Activated T-cell treated with anti-CD3 and anti-CD28 coated beads, Interleukin-2, amount 50 U/mL, for 4 hours (primary cell): ENCODE measurements at regions not wholly inside any gene's neighbourhood (a gene's known extent, or its start where the extent isn't known, plus 50 kb on each side); places are given as distances from the start of the nearest gene placed in this dataset.

ENCODE experiments used
- ATAC-seq, 2 donors: fragments of 200-7000 bp; cut with Tn5 transposase; one replicate each; pipeline ENCODE4 v1.10.0; 2021
- DNase-seq: peaks from one replicate; pipeline ENCODE4 v3.0.0-alpha.2; 2020
- H3K27me3 Mint-ChIP-seq: one replicate; pipeline ENCODE4 v1.8.0; 2021; ENCODE audit warnings: low read depth, mixed read lengths
- H3K36me3 Mint-ChIP-seq: one replicate; pipeline ENCODE4 v1.8.0; 2022; ENCODE audit warnings: mixed read lengths; ENCODE audit not compliant: insufficient read depth
- H3K4me1 Mint-ChIP-seq: one replicate; pipeline ENCODE4 v1.8.0; 2021; ENCODE audit warnings: low read depth, mixed read lengths
- H3K4me3 Mint-ChIP-seq: one replicate; pipeline ENCODE4 v1.8.0; 2021; ENCODE audit warnings: mild to moderate bottlenecking, moderate library complexity, mixed read lengths
- H3K9me3 Mint-ChIP-seq: one replicate; pipeline ENCODE4 v1.8.0; 2021; ENCODE audit warnings: mixed read lengths

DNA sequence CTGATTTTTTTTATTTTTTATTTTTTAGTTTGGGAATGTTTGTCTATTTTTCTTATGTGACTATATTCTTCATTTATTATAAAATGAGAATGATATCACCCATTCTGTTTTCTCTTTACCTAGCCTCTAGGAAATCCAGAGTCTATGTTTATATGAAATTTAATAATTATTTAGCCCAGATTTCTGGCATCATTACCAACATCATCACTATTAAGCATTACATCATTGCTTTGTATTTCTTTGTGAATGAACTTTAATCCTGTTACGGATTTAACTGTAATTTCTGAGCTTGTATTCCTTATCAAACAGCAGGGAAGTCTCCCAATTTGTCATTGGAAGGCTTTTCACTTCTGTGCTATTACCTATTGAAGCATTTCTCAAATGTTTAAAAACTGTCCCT lies 72.7 kb upstream of the NOX3 start:
- DNase-seq (no peak), ATAC-seq (no peak)
- H3K4me3 Mint-ChIP-seq: no peak overlapping the region
- peaks cover 19% of the 10 kb centered on the region for H3K4me1 Mint-ChIP-seq
- no peaks in the 10 kb centered on the region for H3K27me3 Mint-ChIP-seq
- H3K36me3 Mint-ChIP-seq: no peaks in the 10 kb centered on the region
- peaks cover 4% of the 10 kb centered on the region for H3K9me3 Mint-ChIP-seq

DNA sequence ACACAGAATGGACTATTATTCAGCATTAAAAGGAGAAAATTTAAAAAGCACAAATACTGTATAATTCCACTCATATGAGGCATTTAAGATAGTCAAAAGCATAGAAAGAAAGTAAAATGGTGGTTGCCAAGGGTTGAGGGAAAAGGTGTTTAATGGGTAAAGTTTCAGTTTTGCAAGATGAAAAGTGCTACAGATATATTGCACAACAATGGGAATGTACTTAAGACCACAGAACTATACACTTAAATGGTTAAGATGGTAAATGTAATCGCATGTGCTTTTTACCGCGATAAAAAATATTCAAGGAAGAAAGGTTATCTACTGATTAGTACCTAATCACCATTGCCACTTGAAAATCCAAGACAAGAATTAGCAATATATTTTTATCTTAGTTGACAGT lies 71.8 kb upstream of the NOX3 start:
- no peak overlapping the region for H3K4me3 Mint-ChIP-seq
- H3K9me3 Mint-ChIP-seq: no peaks in the 10 kb centered on the region
- no peak for DNase-seq
- ATAC-seq: no peak
- no peaks in the 10 kb centered on the region for H3K36me3 Mint-ChIP-seq
- H3K27me3 Mint-ChIP-seq: no peaks in the 10 kb centered on the region
- peaks cover 19% of the 10 kb centered on the region for H3K4me1 Mint-ChIP-seq

DNA sequence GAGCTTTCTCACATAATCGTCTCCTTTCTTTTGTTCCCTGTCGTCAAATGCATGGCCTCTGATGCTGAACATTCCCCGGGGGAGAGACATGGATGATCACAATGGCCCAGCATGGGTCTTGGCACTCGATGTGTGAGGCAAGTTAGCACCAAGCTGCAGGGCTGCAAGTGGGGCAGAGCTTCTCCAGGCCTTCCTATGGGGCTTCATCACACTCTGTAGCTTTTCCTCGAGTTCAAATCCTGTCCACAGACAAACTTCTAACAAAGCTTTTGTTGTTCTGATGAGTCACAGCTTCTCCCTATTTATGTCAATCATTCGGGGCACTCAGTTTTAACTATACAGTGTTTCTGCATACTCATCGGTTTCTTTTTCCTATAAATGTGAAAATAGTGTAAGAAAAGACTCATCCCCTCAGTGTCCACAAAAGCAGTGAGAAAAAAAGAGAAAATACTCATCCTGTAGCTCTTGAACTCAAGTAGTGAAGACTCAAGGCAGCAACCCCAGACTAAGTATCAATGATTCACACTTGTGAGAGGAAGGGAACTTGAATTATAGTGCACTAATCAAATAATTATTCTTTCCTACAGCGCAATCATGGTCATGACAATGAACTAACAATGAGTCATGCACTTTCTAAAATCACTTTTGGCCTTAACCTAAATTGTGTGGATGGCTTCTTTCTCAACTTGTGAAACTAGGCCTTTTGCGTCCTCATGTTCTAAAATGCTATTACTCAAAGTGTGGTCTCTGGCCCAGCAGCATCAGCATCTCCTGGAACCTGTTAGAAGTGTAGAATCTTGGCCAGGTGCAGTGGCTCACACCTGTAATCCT lies 68.4 kb upstream of the NOX3 start:
- H3K36me3 Mint-ChIP-seq: no peaks in the 10 kb centered on the region
- H3K4me3 Mint-ChIP-seq: no peak overlapping the region
- H3K27me3 Mint-ChIP-seq: no peaks in the 10 kb centered on the region
- peak; percentile 90 to 94 for ATAC-seq
- H3K4me1 Mint-ChIP-seq: peaks cover 18% of the 10 kb centered on the region
- no peak for DNase-seq
- H3K9me3 Mint-ChIP-seq: no peaks in the 10 kb centered on the region

DNA sequence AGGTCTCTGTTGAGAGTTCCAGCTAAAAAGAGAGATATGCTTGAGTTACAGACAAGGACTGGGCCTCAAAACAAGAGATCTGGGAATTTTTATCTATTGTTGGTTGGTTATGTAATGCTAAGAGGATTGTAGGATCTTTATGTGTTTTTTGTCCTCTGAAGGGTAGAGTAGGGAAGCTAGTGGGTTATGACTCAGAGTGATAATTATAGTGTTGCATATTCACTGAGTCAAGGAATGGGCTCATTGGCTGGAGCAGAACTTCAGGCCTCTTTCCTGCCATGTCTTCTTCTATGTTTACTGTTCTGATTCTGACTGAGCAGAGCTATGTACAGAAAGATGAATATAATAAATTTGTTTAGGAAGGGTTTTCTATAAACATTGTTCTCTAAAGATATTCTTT lies 66.1 kb upstream of the NOX3 start:
- no peaks in the 10 kb centered on the region for H3K27me3 Mint-ChIP-seq
- no peak overlapping the region for H3K4me3 Mint-ChIP-seq
- H3K36me3 Mint-ChIP-seq: no peaks in the 10 kb centered on the region
- H3K9me3 Mint-ChIP-seq: no peaks in the 10 kb centered on the region
- DNase-seq: no peak
- no peak for ATAC-seq
- H3K4me1 Mint-ChIP-seq: peaks cover 12% of the 10 kb centered on the region

DNA sequence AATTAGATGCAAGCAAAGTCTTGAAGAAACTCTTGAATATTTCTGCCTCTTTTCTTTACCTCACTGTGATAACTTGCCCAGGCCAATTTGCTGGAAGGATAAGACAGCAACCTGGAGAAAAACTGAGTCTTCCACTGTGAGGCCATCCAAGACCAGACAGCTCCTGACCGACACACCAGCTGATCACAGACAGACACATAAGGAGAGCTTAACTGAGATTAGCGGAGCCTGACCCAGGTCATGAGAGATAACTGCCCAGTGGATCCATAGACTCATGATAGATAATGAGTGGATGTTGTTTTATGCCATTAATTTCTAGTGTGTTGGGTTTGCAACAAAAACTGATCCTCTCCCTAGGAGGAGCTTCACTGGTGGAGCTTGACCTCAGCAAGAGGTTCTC lies 64.4 kb upstream of the NOX3 start:
- ATAC-seq: no peak
- Mint-ChIP-seq H3K36me3 (no peaks in the 10 kb centered on the region), H3K4me1 (peaks cover 12% of the 10 kb centered on the region), H3K27me3 (peaks cover under 1% of the 10 kb centered on the region), H3K4me3 (no peak overlapping the region), H3K9me3 (no peaks in the 10 kb centered on the region)
- no peak for DNase-seq

DNA sequence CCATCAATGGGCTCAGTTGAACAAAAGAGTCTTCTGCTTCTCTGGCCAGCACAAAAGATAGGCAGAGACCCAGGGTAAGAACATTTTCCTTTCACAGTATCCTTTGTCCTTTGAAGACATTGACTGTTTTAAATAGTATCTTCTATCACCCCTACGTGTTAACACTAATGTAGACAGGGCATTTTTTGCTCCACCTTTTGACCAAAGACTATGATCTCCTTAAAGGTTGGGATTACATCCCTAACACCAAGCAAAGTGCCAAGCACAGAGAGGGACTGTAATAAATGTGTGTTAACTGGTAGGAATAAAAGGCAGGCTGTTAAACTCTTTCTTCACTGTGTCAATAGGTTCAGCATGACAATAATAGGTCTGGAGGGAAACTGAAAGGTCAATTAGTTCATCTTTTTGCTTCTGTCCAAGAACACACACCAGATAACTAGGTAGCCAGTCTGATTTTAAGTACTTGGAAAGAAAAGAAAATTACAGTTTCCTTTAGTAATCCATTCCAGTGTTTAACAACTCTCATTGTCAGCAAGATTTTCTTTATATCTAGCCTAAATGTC lies 63.6 kb upstream of the NOX3 start:
- DNase-seq (no peak), ATAC-seq (no peak)
- H3K4me3 Mint-ChIP-seq: no peak overlapping the region
- peaks cover 1% of the 10 kb centered on the region for H3K27me3 Mint-ChIP-seq
- no peaks in the 10 kb centered on the region for H3K9me3 Mint-ChIP-seq
- H3K4me1 Mint-ChIP-seq: peaks cover 8% of the 10 kb centered on the region
- H3K36me3 Mint-ChIP-seq: no peaks in the 10 kb centered on the region

DNA sequence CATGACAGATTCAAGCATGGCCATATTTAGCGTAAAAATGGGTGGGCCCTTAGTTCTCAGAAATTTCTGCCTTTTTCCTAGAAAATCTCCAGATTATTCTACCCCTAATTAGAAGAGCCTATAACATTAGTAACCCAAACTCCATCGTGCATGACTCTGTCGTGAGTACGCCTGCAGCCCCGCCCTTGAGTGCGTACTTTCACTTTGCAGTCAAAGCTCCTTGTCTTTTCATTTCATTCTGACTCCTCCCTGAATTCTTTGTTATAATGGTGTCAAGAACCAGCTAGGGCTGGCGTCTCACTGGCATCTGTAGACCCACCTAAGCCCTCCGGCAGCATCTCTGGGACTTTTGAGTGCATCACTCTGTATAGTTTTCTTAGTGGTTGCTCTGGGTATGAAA lies 61.7 kb upstream of the NOX3 start:
- H3K27me3 Mint-ChIP-seq: peaks cover 1% of the 10 kb centered on the region
- DNase-seq (no peak), ATAC-seq (no peak)
- H3K9me3 Mint-ChIP-seq: no peaks in the 10 kb centered on the region
- no peaks in the 10 kb centered on the region for H3K36me3 Mint-ChIP-seq
- H3K4me1 Mint-ChIP-seq: peaks cover 2% of the 10 kb centered on the region
- H3K4me3 Mint-ChIP-seq: no peak overlapping the region

DNA sequence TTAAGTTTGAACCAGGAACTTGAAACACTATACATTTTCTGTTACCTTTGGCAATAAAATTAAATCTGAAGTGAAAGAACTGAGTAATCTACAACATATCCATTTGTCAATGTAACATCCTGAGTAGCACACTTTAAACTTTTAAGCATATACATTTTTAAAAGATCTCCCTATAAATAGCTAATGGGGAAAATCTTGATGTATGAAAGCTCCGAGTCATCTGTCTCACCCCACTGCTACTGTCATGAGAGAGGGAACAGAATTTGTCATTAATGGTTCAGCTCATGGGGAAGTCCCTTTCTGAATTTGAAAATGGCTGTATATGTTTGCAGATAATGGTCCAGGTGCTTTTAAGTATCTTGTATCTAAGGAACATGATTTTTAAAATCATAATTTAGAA lies 55.2 kb upstream of the NOX3 start:
- H3K36me3 Mint-ChIP-seq: no peaks in the 10 kb centered on the region
- DNase-seq: no peak
- no peak overlapping the region for H3K4me3 Mint-ChIP-seq
- H3K9me3 Mint-ChIP-seq: no peaks in the 10 kb centered on the region
- peaks cover 2% of the 10 kb centered on the region for H3K4me1 Mint-ChIP-seq
- peak; percentile 90 to 94 for ATAC-seq
- peaks cover 3% of the 10 kb centered on the region for H3K27me3 Mint-ChIP-seq

DNA sequence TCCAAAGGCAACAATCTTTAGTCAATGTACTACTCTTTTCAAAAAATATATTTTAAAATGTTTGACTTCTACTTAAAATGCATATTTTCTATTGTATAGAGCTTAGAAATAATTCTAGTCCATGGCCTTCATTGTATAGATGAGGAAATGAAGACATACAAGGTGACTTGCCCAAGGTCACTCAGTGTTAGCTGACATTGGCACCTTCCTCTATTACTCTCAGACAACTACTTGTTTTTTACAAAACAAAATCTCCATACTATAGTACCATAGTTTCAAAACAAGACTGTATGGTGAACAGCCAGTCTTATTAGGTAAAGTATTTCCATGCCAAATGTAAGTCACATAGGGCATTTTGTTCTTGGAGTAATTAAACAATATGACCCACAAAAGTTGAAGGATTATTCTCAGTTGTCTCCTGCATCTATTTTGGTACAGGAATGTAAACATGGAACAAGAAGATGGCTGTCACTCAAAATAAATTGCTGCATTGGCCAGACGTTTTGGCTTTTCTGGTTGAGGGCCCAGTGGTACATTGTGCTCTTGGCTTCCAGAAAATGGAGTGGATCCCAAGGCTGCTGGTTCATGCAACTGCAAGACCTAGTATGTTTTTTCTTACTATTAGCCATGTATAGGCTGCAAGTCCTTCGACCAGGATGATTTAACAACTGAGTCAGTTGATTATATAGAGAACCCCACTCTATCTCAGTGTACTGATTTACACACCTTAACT lies 54.3 kb upstream of the NOX3 start:
- H3K9me3 Mint-ChIP-seq: no peaks in the 10 kb centered on the region
- peaks cover 2% of the 10 kb centered on the region for H3K4me1 Mint-ChIP-seq
- DNase-seq: no peak
- no peak for ATAC-seq
- no peaks in the 10 kb centered on the region for H3K36me3 Mint-ChIP-seq
- no peak overlapping the region for H3K4me3 Mint-ChIP-seq
- H3K27me3 Mint-ChIP-seq: peaks cover 2% of the 10 kb centered on the region

DNA sequence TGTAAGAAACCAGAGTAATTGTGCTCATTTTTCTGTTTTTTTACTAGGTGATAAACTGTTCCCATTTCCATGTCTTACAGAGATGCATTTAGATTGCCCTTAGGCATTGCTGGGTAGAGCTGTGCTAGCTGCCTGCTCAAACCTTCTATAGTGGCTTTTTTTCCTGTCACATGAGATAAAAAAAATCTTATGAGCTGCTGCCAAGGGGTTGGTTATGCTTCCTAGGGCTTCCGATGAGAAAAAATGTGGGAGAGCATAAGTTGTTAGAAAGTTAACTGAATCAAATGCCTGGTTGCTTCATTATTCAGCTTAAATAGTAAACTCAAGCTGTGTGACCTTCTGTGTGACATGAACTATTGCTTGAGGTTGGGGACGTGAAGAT lies 50.0 kb upstream of the NOX3 start:
- no peak for ATAC-seq
- no peak overlapping the region for H3K4me3 Mint-ChIP-seq

More for the DNA sequence above, 50.0 kb upstream of the NOX3 start:
- H3K9me3 Mint-ChIP-seq: peaks cover 11% of the 10 kb centered on the region
- no peaks in the 10 kb centered on the region for H3K4me1 Mint-ChIP-seq
- H3K36me3 Mint-ChIP-seq: no peaks in the 10 kb centered on the region
- DNase-seq: no peak
- H3K27me3 Mint-ChIP-seq: peaks cover 5% of the 10 kb centered on the region
